ENCODE measurements at regions not wholly inside any gene's neighbourhood (a gene's known extent, or its start where the extent isn't known, plus 50 kb on each side); places are given as distances from the start of the nearest gene placed in this dataset.

DNA sequence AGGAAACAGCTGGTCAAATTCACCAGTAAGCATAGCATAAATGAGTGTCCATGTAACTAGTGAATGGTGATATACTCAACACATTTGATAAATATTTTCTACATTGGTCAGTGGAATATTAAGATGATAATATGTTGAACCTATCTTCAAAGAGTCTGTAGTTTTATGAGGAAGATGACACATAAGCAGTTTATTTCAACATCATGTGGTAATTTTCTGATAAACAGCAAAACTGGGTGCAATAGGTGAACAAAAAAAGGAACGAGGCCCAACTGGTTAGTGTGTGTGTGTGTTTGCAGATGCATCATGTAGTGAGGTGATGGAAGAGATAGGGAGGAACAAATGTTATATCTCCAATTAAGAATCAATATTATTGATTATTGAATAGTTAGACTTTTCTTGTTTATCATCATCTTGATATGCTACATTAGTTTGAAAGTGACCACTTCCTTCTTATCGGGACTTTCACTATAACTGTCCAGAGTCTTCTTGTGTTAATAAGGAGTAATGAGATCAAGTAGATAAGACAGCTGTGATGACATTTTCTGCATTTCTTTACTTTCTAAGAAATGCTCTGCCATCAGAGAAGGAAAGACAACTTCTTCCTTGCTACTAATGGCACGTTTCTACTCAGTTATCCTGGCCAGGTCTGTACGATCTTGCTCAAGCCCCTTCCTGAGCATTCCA, 270.7 kb downstream of the ETS1 start:
- WGBS, 2 donors: 55 to 62% methylated on average over 4 of the region's 4 CpGs
- H3K9me3 ChIP-seq: no peaks in the 10 kb centered on the region
- no peak overlapping the region for H3K27ac ChIP-seq
- intact Hi-C loops (cut with DNase I): no loop called here
- TF ChIP-seq CTCF (IDR thresholded peaks at IDR 0.05): no peak
- no peaks in the 10 kb centered on the region for H3K36me3 ChIP-seq
- H3K4me1 ChIP-seq: no peaks in the 10 kb centered on the region
- no peak overlapping the region for H3K4me3 ChIP-seq
- DNase-seq: no peak
- no peak for ATAC-seq
- no peak for FAIRE-seq
- no peaks in the 10 kb centered on the region for H3K27me3 ChIP-seq

DNA sequence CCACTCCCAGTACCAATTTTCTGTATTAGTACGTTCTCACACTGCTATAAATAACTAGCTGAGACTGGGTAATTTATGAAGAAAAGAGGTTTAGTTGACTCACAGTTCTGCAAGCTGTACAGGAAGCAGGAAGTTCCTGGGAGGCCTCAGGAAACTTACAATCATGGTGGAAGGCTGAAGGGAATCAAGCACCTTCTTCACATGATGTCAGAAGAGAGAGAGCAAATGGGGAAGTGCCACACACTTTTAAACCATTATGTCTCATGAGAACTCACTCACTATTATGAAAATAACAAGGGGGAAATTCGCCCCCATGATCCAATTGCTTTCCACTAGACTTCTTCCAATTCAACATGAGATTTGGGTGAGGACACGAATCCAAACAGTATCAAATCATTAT, 271.4 kb downstream of the ETS1 start:
- Histone ChIP-seq H3K9me3 (no peaks in the 10 kb centered on the region), H3K27ac (no peak overlapping the region), H3K4me3 (no peak overlapping the region), H3K27me3 (no peaks in the 10 kb centered on the region), H3K4me1 (no peaks in the 10 kb centered on the region), H3K36me3 (no peaks in the 10 kb centered on the region)
- DNase-seq (no peak), FAIRE-seq (no peak), ATAC-seq (no peak)
- intact Hi-C loops (cut with DNase I): no loop called here
- no peak for TF ChIP-seq CTCF (IDR thresholded peaks at IDR 0.05)
- 67 to 68% methylated on average over 3 of the region's 3 CpGs for WGBS, 2 donors

DNA sequence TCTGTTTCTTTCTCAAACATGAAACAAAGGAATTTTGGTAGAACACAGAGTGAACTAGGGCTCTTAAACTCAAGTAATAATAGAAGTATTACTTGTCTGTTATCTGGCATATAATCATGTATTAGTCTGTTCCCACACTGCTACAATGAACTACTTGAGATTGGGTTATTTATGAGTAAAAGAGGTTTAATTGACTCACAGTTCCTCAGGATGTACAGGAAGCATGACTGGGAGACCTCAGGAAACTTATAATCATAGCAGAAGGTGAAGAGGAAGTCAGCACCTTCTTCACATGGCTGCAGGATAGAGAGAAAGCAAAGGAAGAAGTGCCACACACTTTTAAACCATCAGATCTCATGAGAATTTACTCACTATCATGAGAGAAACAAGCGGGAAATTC, 273.4 kb downstream of the ETS1 start:
- TF ChIP-seq CTCF (IDR thresholded peaks at IDR 0.05): no peak
- ATAC-seq (no peak), FAIRE-seq (no peak), DNase-seq (no peak)
- no peaks in the 10 kb centered on the region for H3K4me1 ChIP-seq
- intact Hi-C loops (cut with DNase I): no loop called here
- no peak overlapping the region for H3K4me3 ChIP-seq
- no peaks in the 10 kb centered on the region for H3K27me3 ChIP-seq
- no peaks in the 10 kb centered on the region for H3K9me3 ChIP-seq
- H3K27ac ChIP-seq: no peak overlapping the region
- no peaks in the 10 kb centered on the region for H3K36me3 ChIP-seq
- WGBS, 2 donors: 95% methylated on average over 1 of the region's 1 CpG

GRCh38 chr11:128311742-128312719, 275.3 kb downstream of the ETS1 start:
- 59 to 63% methylated on average over 3 of the region's 3 CpGs for WGBS, 2 donors
- no peaks in the 10 kb centered on the region for H3K27me3 ChIP-seq
- H3K4me3 ChIP-seq: no peak overlapping the region
- no peaks in the 10 kb centered on the region for H3K36me3 ChIP-seq
- H3K27ac ChIP-seq: no peak overlapping the region
- ATAC-seq (no peak), DNase-seq (no peak), FAIRE-seq (no peak)
- intact Hi-C loops (cut with DNase I): no loop called here
- H3K4me1 ChIP-seq: no peaks in the 10 kb centered on the region
- TF ChIP-seq CTCF (IDR thresholded peaks at IDR 0.05): no peak
- H3K9me3 ChIP-seq: no peaks in the 10 kb centered on the region

Measured in pancreas (tissue), 10 donors.